Activated CD8-positive, alpha-beta T cell treated with anti-CD3 and anti-CD28 coated beads, Interleukin-2, amount 10 ng/mL, durations not matched to agents 7 days and 5 days (primary cell): ENCODE measurements at regions not wholly inside any gene's neighbourhood (a gene's known extent, or its start where the extent isn't known, plus 50 kb on each side); places are given as distances from the start of the nearest gene placed in this dataset.

ENCODE experiments used
- ATAC-seq: fragments of 150-1000 bp; cut with Tn5 transposase; one replicate; pipeline ENCODE4 v1.10.0; 2021; ENCODE audit warnings: moderate library complexity
- CTCF ChIA-PET: fragments of 350-600 bp; sonication (Branson Sonifier 250); formaldehyde crosslinking; loops from one replicate; lab custom pipeline; 2021; ENCODE audit warnings: antibody characterized with exemption; lab: Charles Lee
- POLR2A ChIA-PET: fragments of 350-600 bp; sonication (Branson Sonifier 250); formaldehyde crosslinking; loops from one replicate; lab custom pipeline; 2021; ENCODE audit warnings: antibody characterized with exemption; lab: Charles Lee
- DNase-seq: peaks from one replicate; pipeline ENCODE4 v3.0.0-alpha.2; 2020
- H3K27ac Mint-ChIP-seq: one replicate; pipeline ENCODE4 v1.8.0; 2021; ENCODE audit warnings: mild to moderate bottlenecking, mixed read lengths
- H3K27me3 Mint-ChIP-seq: one replicate; pipeline ENCODE4 v1.8.0; 2021; ENCODE audit warnings: low read depth, mixed read lengths
- H3K36me3 Mint-ChIP-seq: one replicate; pipeline ENCODE4 v1.8.0; 2021; ENCODE audit warnings: low read depth, mixed read lengths
- H3K4me1 Mint-ChIP-seq: one replicate; pipeline ENCODE4 v1.8.0; 2021; ENCODE audit warnings: low read depth, mixed read lengths
- H3K4me3 Mint-ChIP-seq: one replicate; pipeline ENCODE4 v1.8.0; 2021; ENCODE audit warnings: mild to moderate bottlenecking, mixed read lengths
- H3K9me3 Mint-ChIP-seq: one replicate; pipeline ENCODE4 v1.8.0; 2022; ENCODE audit warnings: mixed read lengths; ENCODE audit not compliant: insufficient read depth

GRCh38 chr14:51439896-51440295, 199.8 kb downstream of the TMX1 start:
- Mint-ChIP-seq H3K9me3 (no peaks in the 10 kb centered on the region), H3K27ac (no peak overlapping the region), H3K36me3 (no peaks in the 10 kb centered on the region), H3K4me3 (no peak overlapping the region), H3K4me1 (no peaks in the 10 kb centered on the region), H3K27me3 (peaks cover 8% of the 10 kb centered on the region)
- ChIA-PET CTCF (interaction anchor here (1.6 kb wide), 1 partner anchor 17 kb away, joined by 3 read pairs; no protein-coding TSS in a partner anchor), POLR2A (interaction anchor here (0.5 kb wide), 1 partner anchor 220 kb away, joined by 4 read pairs; no protein-coding TSS in a partner anchor)
- DNase-seq (no peak), ATAC-seq (no peak)

GRCh38 chr14:51441001-51441400, 201.0 kb downstream of the TMX1 start:
- Mint-ChIP-seq H3K27me3 (peaks cover 8% of the 10 kb centered on the region), H3K36me3 (no peaks in the 10 kb centered on the region), H3K4me1 (no peaks in the 10 kb centered on the region), H3K9me3 (no peaks in the 10 kb centered on the region), H3K27ac (no peak overlapping the region), H3K4me3 (no peak overlapping the region)
- no peak for ATAC-seq
- no peak for DNase-seq
- POLR2A ChIA-PET = no interaction called here
- CTCF ChIA-PET = interaction anchor here (1.6 kb wide), 1 partner anchor 18 kb away, joined by 3 read pairs; no protein-coding TSS in a partner anchor

DNA sequence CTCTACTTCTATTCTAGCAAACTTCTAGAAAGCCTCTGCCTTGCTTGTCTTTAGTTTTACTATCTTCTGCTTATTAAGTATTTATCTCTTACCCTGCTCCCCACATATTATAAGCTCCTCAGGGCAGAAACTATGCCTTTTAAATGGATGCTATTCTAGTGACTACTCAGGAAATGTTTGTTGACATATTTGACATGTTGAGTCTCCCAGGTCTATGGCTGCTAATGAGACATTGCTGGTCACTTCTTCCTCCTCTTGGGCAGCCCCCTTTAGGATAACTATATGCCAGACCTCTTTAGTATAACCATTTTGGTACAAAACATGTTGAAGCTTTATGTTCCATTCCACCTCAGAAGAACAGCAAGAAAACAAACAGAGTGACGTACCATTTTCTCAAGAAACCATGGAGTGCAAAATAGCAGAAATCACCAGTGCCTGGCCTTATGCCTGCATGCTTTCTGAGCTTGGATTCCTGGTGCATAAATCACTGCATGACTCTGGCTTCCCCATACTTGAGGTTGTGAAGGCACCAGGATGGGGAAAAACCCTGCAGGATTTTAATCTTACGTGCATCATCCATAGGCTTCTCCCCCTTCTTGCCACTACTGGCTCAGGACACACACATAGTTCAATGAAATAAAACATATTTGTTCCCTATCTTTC, 202.6 kb downstream of the TMX1 start:
- Mint-ChIP-seq H3K9me3 (no peaks in the 10 kb centered on the region), H3K4me3 (no peak overlapping the region), H3K36me3 (no peaks in the 10 kb centered on the region), H3K27me3 (peaks cover 5% of the 10 kb centered on the region), H3K4me1 (no peaks in the 10 kb centered on the region), H3K27ac (no peak overlapping the region)
- ATAC-seq (no peak), DNase-seq (no peak)
- CTCF ChIA-PET = no interaction called here
- POLR2A ChIA-PET = no interaction called here

DNA sequence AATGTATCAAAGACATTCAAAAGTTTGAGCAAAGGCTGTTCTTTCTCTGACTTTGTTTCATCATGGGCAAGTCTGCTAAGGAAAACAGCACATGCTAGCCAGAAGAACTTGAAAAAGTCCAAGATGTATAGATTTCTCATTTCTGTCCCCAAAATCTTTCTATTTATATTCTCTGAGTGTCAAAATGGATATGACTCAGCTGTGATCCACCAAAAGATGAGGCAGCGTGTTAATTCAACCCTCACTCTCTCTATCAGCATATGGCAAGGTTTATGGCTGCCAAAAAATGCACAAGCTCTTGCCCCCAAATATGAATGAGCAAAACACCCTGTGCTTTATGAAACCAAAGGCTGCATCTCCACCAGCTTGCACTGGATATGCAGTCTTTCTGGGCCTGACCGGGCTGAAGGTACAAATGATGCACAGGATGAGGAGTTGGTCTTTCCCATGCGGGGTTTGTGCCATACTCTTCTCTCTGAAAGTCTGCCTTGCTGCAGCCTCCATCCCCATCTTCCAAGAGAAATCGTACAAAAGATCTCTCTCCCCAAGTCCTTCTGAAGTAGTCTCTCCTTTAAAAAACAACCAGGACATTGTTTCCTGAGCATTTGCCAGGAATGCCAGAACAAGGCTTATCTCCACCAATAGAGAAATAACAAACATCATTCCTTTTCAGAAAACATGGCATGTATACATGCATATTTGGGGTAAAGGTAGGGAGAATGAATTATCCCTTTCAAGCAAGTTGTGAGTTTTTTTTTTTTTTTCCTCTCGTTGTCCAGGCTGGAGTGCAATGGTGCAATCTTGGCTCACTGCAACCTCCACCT, 203.4 kb downstream of the TMX1 start:
- no peaks in the 10 kb centered on the region for H3K4me1 Mint-ChIP-seq
- POLR2A ChIA-PET = no interaction called here
- peaks cover 5% of the 10 kb centered on the region for H3K27me3 Mint-ChIP-seq
- no peaks in the 10 kb centered on the region for H3K9me3 Mint-ChIP-seq
- DNase-seq = no peak
- CTCF ChIA-PET = no interaction called here
- no peak overlapping the region for H3K4me3 Mint-ChIP-seq
- H3K27ac Mint-ChIP-seq = no peak overlapping the region
- ATAC-seq = no peak
- no peaks in the 10 kb centered on the region for H3K36me3 Mint-ChIP-seq

DNA sequence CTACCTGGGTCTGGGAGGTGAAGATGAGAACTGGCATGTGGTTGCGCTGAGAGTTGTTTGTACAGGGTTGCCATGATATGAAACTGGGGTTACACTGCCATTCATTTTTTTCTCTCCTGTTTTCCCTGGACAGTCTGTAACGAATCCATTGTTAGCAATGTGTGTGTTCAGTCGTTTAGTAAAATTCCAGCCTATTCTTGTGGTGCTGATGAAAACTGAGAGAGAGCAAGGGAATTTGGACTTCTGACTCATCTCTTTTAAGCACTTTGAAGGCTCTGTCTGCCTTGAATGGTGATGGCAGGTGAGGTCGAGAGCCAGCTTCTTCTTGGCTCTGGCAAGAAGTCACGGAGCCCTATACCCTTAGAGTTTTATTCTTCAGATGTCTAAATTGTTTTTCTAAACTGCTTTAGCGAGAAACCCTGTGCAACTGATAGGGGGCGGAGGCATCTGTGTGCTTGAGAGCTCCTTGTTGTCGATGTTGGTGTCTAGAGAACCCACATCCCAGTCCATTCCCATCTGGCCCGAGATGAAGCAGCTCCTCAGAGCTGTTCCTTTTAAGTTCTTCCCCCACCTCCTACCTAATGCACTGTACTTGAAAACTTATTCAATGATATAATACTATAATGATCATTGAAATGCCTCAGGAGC, 204.4 kb downstream of the TMX1 start:
- ATAC-seq = no peak
- Mint-ChIP-seq H3K9me3 (no peaks in the 10 kb centered on the region), H3K36me3 (no peaks in the 10 kb centered on the region), H3K27me3 (peaks cover 8% of the 10 kb centered on the region), H3K4me1 (no peaks in the 10 kb centered on the region), H3K27ac (no peak overlapping the region), H3K4me3 (no peak overlapping the region)
- ChIA-PET POLR2A (no interaction called here), CTCF (no interaction called here)
- DNase-seq = no peak

DNA sequence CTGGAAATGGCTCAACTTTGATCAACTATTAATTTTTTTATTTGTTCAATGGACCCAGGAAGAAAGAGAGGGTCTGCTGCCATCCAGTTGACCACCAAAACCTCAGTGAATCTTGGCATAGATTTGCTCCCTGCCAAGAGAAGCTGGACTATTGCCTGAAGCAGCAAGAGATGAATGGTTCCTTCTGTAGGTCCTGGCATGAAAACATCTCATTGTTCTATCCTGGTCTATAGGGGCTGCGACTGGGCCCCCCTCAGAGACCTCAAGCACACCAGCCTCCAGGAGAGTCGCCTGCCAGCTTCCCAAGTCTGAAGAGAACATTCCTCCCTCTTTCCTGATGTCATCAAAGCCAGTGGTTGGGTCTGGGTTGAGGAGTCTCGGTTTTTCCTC, 204.9 kb downstream of the TMX1 start:
- ATAC-seq (no peak), DNase-seq (no peak)
- ChIA-PET POLR2A (no interaction called here), CTCF (no interaction called here)
- Mint-ChIP-seq H3K9me3 (no peaks in the 10 kb centered on the region), H3K27me3 (peaks cover 8% of the 10 kb centered on the region), H3K36me3 (no peaks in the 10 kb centered on the region), H3K4me3 (no peak overlapping the region), H3K27ac (no peak overlapping the region), H3K4me1 (no peaks in the 10 kb centered on the region)

GRCh38 chr14:51446771-51447170, 204.9 kb upstream of the FRMD6 start:
- Mint-ChIP-seq H3K36me3 (no peaks in the 10 kb centered on the region), H3K4me3 (no peak overlapping the region), H3K4me1 (no peaks in the 10 kb centered on the region), H3K27ac (no peak overlapping the region), H3K27me3 (peaks cover 4% of the 10 kb centered on the region), H3K9me3 (no peaks in the 10 kb centered on the region)
- CTCF ChIA-PET = no interaction called here
- ATAC-seq (no peak), DNase-seq (no peak)
- POLR2A ChIA-PET = no interaction called here

DNA sequence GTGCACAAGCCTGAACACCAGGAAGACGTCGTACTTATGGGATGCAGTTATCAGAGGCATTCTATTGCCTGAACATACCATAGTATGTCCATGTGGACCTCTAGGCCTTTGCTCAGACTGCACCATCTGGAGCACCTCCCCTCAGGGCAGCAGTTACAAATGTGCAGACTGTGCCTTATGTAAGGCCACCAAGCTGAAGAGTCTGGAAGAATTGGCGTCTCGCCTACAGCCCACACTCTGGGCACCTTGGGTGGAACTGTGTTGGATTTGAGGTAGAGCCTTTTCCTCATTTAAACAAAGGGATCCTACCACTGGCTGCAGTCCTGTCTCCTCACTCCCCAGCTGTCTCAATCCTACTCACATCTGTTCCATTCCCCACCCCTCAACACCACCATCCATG, 204.3 kb upstream of the FRMD6 start:
- Mint-ChIP-seq H3K27ac (no peak overlapping the region), H3K4me1 (no peaks in the 10 kb centered on the region), H3K9me3 (no peaks in the 10 kb centered on the region), H3K27me3 (peaks cover 4% of the 10 kb centered on the region), H3K4me3 (no peak overlapping the region), H3K36me3 (no peaks in the 10 kb centered on the region)
- no peak for ATAC-seq
- DNase-seq = no peak
- ChIA-PET CTCF (no interaction called here), POLR2A (no interaction called here)

- H3K9me3 Mint-ChIP-seq = no peaks in the 10 kb centered on the region
- POLR2A ChIA-PET = no interaction called here
- DNase-seq (no peak), ATAC-seq (no peak)
- no peak overlapping the region for H3K27ac Mint-ChIP-seq
- H3K36me3 Mint-ChIP-seq = no peaks in the 10 kb centered on the region
- H3K4me3 Mint-ChIP-seq = no peak overlapping the region
- no peaks in the 10 kb centered on the region for H3K4me1 Mint-ChIP-seq
- H3K27me3 Mint-ChIP-seq = peaks cover 3% of the 10 kb centered on the region
- CTCF ChIA-PET = no interaction called here
Measured at GRCh38 chr14:51448831-51449670, 202.7 kb upstream of the FRMD6 start.

GRCh38 chr14:51449681-51450080, 202.0 kb upstream of the FRMD6 start:
- H3K4me1 Mint-ChIP-seq = no peaks in the 10 kb centered on the region
- H3K9me3 Mint-ChIP-seq = no peaks in the 10 kb centered on the region
- no peak for ATAC-seq
- H3K36me3 Mint-ChIP-seq = no peaks in the 10 kb centered on the region
- no peak overlapping the region for H3K27ac Mint-ChIP-seq
- H3K27me3 Mint-ChIP-seq = peaks cover 3% of the 10 kb centered on the region
- no peak for DNase-seq
- no peak overlapping the region for H3K4me3 Mint-ChIP-seq
- ChIA-PET CTCF (no interaction called here), POLR2A (no interaction called here)

DNA sequence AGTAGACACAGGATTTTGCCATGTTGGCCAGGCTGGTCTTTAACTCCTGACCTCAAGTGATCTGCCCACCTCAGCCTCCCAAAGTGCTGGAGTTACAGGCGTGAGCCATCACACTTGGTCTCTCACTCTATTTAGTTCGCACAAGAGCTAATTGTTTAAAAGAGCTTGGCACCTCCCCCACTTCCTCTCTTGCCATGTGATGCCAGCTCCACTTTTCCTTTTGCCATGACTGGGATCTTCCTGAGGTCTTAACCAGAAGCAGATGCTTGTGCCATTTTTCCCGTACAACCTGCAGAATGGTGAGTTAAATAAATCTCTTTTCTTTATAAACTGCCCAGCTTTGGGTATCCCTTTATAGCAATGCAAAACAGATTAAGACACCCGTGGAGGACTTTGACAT, 200.1 kb upstream of the FRMD6 start:
- CTCF ChIA-PET = no interaction called here
- no peak overlapping the region for H3K4me3 Mint-ChIP-seq
- no peaks in the 10 kb centered on the region for H3K9me3 Mint-ChIP-seq
- no peaks in the 10 kb centered on the region for H3K4me1 Mint-ChIP-seq
- H3K27me3 Mint-ChIP-seq = peaks cover 4% of the 10 kb centered on the region
- DNase-seq = no peak
- no peak overlapping the region for H3K27ac Mint-ChIP-seq
- POLR2A ChIA-PET = no interaction called here
- H3K36me3 Mint-ChIP-seq = no peaks in the 10 kb centered on the region
- ATAC-seq = no peak
